ENCODE measurements at regions not wholly inside any gene's neighbourhood (a gene's known extent, or its start where the extent isn't known, plus 50 kb on each side); places are given as distances from the start of the nearest gene placed in this dataset.

DNA sequence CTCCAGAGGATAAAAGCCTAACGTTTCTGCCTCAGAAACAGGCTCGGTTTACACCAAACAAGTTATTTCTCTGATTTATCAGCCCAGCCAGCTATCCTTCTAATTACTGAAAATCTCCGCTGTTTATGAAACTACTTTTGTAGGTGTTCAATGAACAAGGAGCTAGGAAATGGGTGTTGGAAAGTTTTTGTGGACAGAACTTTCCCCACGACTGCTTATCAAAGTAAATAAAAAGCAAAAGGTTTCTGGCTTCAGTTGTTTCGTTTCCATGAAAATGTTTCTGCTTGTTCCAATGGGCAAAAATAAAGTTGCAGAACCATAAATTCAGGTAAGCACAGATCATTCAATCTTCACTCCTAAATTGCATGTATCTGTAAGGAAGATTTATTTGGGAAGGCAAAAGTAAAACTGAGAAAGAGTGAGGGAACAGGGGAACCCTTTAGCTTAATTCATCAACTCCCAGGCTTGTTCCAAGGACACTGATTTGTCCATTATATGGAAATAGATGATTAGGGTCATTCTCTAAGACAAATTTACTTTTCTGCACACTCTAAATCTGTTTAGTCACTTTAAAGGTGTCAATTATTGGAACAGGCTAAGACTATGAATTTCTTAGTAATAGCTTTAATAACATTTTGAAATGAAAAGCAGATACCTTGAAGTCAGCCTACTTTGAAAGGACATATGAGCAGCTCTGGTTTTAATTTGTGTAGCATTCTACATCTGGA lies 175.9 kb upstream of the CDKN3 start:
- no peaks in the 10 kb centered on the region for H3K9me3 ChIP-seq
- TF ChIP-seq CTCF (IDR thresholded peaks at IDR 0.05) = no peak
- TF ChIP-seq POLR2A (IDR thresholded peaks at IDR 0.05) = no peak
- peak overlapping the region in 1 of 3 donors; percentile 34 for H3K27ac ChIP-seq
- peak; percentile 38 to 70 (median 56) for ATAC-seq
- intact Hi-C loops (cut with DNase I) = no loop called here
- DNase-seq = no peak
- H3K4me1 ChIP-seq = no peaks in the 10 kb centered on the region
- peak overlapping the region; percentile 1 to 36 (median 36) for H3K4me3 ChIP-seq
- WGBS (ENCODE audit: insufficient coverage, low coverage, low lambda C conversion rate, missing lambda C conversion rate) = 10% methylated on average over 5 of the region's 5 CpGs
- no peaks in the 10 kb centered on the region for H3K36me3 ChIP-seq
- H3K27me3 ChIP-seq = no peaks in the 10 kb centered on the region

GRCh38 chr14:54221432-54221803 lies 175.4 kb upstream of the CDKN3 start:
- ATAC-seq = no peak
- H3K27me3 ChIP-seq = no peaks in the 10 kb centered on the region

GRCh38 chr14:54221971-54222370 lies 174.8 kb upstream of the CDKN3 start:
- DNase-seq (no peak), ATAC-seq (no peak)
- intact Hi-C loops (cut with DNase I) = no loop called here

More at GRCh38 chr14:54221432-54221803, 175.4 kb upstream of the CDKN3 start:
- Histone ChIP-seq H3K4me1 (no peaks in the 10 kb centered on the region), H3K36me3 (no peaks in the 10 kb centered on the region), H3K9me3 (no peaks in the 10 kb centered on the region), H3K27ac (no peak overlapping the region), H3K4me3 (no peak overlapping the region)
- intact Hi-C loops (cut with DNase I) = no loop called here
- 56% methylated on average over 3 of the region's 3 CpGs for WGBS (ENCODE audit: insufficient coverage, low coverage, low lambda C conversion rate, missing lambda C conversion rate)
- no peak for DNase-seq
- TF ChIP-seq POLR2A (IDR thresholded peaks at IDR 0.05) (no peak), CTCF (IDR thresholded peaks at IDR 0.05) (no peak)

GRCh38 chr14:54223831-54224402 lies 172.9 kb upstream of the CDKN3 start:
- WGBS (ENCODE audit: insufficient coverage, low coverage, low lambda C conversion rate, missing lambda C conversion rate) = 65% methylated on average over 5 of the region's 5 CpGs
- Histone ChIP-seq H3K9me3 (no peaks in the 10 kb centered on the region), H3K4me1 (peaks cover 0 to 2% (median 0%) of the 10 kb centered on the region in 4 donors), H3K36me3 (no peaks in the 10 kb centered on the region), H3K27ac (no peak overlapping the region), H3K27me3 (no peaks in the 10 kb centered on the region), H3K4me3 (no peak overlapping the region)
- ATAC-seq (no peak), DNase-seq (no peak)
- intact Hi-C loops (cut with DNase I) = no loop called here
- TF ChIP-seq POLR2A (IDR thresholded peaks at IDR 0.05) (no peak), CTCF (IDR thresholded peaks at IDR 0.05) (no peak)

More at GRCh38 chr14:54221971-54222370, 174.8 kb upstream of the CDKN3 start:
- H3K4me1 ChIP-seq = no peaks in the 10 kb centered on the region
- no peaks in the 10 kb centered on the region for H3K9me3 ChIP-seq
- no peak overlapping the region for H3K4me3 ChIP-seq
- TF ChIP-seq POLR2A (IDR thresholded peaks at IDR 0.05) (no peak), CTCF (IDR thresholded peaks at IDR 0.05) (no peak)
- whole genome bisulfite sequencing (ENCODE audit: insufficient coverage, low coverage, low lambda C conversion rate, missing lambda C conversion rate) = 81% methylated on average over 4 of the region's 4 CpGs
- H3K27ac ChIP-seq = no peak overlapping the region
- no peaks in the 10 kb centered on the region for H3K27me3 ChIP-seq
- no peaks in the 10 kb centered on the region for H3K36me3 ChIP-seq

Data from right lobe of liver (tissue), 6 donors.